NCI-H526 treated with DMSO at 0.1 percent for 48 hours (cell line): ENCODE measurements at regions not wholly inside any gene's neighbourhood (a gene's known extent, or its start where the extent isn't known, plus 50 kb on each side); places are given as distances from the start of the nearest gene placed in this dataset.
"Not testable (repeated sequence)": the region's sequence is repeated elsewhere in the genome, so short reads cannot be mapped to it uniquely, and the experiment has no call there.

Experiments used
- DNase-seq: peaks from one replicate; lab custom pipeline; 2025; lab: John Stamatoyannopoulos, UW

DNA sequence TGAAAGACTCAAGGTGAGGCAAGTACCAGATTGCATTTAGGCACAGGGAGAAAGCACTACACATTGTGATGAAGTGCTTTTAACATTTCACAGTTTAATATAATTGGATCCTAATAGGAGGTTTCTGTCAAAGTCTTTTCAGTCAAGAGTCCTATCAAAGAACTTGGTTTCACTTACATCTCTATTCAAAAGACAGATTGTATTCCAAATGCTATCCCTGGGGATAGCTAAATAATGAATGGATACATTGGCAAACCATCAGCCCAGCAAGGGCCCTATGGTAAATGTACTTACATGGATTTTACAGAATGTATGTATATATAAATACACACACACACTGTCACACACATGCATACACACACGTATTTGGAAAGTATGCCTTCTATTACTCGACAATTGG is 655.5 kb upstream of the FLRT2 start:
- DNase-seq: no peak

DNA sequence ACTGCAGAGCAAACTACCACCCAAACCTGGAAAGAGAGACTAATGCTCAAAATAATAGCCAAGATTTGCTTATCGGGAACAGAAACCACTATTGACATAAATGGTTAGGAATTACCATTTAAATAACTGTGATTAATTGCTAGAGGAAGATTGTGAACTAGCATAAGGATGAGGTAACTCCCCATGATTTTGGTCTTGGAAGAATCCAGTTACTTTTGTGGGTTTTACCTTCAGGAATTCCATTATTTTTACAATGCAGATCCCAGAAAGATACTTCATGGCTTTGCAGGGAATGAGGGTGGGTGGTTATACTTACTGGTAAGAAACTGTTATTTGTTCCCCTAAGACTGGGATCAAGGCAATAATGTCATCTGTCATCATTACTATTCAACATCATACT is 652.9 kb upstream of the FLRT2 start:
- DNase-seq: no peak

- DNase-seq: no peak
Observed at GRCh38 chr14:84882830-84883229, 647.1 kb upstream of the FLRT2 start.

DNA sequence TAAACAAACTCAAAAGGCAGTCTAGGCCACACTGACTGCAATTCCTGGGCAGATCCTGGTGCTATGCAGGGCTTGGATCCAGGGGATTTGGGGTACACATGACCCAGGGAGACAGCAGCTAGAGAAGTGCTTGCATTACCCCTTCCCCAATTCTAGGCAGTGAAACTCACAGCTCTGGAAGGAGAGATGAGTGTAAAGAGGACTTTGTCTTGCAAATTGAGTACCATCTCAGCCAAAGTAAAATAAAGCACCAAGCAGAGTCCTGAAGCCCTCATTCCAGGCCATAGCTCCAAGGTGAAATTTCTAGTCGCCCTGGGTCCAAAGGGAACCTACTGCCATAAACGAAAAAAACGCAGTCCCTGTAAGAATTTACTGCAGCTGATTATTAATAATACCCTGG is 644.9 kb upstream of the FLRT2 start:
- DNase-seq: no peak

DNA sequence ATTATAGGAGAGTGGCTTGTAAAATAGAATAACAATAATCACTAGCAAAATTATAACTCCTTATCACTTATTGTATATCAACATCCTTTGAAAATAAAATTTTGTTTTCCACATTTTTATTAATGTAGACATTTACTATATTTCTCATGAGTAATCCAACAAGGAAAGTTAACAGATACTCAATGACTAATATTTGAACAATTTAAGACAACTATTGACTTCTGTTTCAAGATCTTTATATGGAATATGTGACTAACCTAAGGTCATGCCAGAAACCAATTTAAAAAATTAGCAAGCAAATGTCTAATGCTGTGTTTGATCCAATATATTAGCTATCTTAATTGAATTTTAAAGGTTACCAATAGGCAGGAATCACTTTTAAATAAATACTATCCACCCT is 638.5 kb upstream of the FLRT2 start:
- no peak for DNase-seq

DNA sequence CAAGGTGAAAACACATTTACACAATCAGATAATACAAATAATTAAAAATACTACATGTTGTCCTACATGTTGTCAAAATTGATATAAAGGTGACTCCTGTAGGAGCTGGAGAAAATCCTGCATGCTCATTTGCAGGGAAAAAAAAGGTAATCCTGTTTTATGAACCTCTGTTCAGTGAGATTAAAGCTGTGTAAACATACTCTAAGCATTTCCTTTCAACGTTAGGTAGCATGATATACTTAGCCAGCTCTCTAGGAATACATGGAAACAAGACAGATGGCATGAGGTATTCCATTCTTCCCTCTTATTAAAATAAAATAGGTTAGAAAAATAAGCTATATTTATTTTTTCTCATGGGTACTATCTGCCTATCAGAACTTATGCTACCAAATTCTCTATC is 635.7 kb upstream of the FLRT2 start:
- DNase-seq: no peak

- DNase-seq: no peak
Observed at GRCh38 chr14:84922370-84922769, 607.6 kb upstream of the FLRT2 start.

DNA sequence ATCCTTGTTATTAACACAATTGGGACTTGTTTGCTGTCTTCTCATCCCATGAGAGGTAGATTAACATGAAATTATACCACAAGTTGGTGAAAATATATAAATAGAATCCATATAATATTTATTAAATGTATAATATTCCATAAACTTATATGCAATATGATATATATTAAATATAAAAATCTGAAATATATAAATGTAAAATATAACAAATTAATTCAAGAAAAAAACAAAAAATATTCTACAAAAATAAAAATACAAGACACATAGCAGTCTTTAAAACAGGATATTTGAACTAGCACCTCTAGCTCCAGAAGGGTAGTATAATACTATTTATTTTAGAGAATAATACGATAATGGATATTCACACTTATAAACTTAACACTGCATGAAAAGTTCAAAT is 603.3 kb upstream of the FLRT2 start:
- no peak for DNase-seq

GRCh38 chr14:84927096-84927827 is 602.7 kb upstream of the FLRT2 start:
- DNase-seq: no peak

GRCh38 chr14:84929086-84929485 is 600.9 kb upstream of the FLRT2 start:
- DNase-seq: no peak

DNA sequence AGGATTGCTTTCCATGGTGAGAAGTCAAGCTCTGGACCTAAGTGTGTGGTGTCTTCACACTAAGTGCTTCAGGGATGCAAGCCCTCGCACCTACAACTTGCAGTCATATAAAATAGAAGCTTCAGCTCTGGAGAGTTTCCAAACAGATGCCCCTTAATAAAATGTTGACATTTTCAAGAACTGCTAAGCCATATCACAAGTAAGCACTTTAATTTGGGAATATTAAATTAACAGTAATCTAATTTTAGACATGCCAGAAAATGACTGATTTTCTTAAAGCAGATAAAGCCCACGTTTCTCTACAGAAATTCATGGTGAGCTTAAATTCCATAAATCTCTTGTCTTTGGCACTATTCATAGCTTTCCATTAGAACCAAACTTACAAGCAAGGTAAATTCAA is 600.1 kb upstream of the FLRT2 start:
- DNase-seq: no peak

DNA sequence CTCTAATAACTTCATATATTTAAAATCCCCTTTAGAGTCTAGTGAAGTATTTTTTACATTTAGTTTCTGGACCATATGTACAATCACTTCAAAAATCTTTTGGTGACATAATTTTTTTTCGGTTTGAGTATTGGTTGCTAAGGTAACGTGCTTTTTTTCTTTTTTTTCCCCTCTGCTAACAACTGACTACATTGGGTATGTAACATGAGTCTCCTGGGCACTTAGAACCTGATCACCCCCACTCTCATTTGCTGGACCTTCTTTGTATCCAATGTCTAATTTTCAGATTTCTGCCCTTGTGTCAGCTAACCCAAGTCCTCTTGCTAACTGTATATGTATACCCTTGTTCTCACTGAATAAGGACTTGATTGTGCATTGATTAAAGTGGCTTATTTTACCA is 592.9 kb upstream of the FLRT2 start:
- DNase-seq: no peak

DNA sequence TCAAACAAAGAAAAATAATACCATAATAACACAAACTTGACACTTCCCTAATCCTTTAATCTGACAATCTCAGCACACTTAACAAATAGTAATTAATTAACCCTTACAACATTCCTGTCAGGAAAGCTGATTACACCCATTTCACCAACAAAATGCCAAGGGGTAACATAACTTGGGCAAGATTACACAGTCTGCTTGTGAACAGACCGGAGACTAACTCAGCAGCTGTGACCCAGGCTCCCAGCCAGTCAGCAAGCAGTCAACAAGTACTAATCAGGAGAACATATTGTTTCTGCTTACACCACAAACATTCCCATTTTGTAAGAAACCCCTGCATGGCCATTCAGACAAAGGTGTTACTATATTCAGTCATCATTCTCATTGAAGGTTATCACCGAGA is 592.5 kb upstream of the FLRT2 start:
- no peak for DNase-seq

DNA sequence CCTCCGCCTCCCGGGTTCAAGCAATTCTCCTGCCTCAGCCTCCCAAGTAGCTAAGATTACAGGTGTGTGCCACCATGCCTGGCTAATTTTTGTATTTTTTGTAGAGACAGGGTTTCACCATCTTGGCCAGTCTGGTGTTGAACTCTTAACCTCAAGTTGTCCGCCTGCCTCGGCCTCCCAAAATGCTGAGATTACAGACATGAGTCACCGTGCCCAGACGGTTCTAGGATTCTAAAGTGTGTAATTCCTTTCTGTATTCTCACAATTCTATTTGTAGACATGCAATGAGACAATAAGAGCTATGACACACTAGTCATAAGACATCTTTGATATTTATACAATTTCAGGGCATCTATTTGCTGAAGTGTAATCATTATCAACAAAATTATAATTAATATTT is 585.0 kb upstream of the FLRT2 start:
- not testable (repeated sequence) for DNase-seq

DNA sequence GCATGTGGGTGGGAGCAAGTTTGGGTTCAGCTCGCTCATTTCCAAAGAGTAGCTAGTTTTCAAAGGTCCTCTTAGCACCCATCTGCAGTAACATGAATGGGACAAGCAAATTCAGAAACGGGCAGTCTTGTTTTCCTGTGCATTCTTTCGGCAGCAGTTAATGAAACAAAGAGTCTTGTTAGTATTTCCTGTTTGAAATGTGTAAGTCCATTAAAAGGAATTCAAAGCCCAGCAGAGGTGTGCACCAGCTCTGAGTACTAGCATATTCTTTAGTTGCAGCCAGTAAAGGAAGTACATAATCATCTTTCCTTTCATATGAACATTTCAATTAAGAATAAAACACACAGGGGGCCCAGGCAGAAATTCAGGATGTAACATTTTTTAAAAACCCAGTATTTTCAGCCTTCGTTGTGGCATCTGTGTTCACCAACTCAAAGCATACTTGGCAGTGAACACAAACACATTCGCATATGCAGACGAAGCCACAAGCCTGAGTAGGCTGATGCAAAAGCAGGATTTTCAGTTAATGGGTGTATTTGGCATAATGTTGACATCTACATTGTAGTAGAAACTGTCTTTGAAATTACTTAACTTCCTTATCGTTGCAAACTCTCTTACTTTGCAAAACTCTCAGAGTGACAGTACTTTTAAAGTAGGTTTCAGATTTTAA is 570.0 kb upstream of the FLRT2 start:
- DNase-seq: no peak

DNA sequence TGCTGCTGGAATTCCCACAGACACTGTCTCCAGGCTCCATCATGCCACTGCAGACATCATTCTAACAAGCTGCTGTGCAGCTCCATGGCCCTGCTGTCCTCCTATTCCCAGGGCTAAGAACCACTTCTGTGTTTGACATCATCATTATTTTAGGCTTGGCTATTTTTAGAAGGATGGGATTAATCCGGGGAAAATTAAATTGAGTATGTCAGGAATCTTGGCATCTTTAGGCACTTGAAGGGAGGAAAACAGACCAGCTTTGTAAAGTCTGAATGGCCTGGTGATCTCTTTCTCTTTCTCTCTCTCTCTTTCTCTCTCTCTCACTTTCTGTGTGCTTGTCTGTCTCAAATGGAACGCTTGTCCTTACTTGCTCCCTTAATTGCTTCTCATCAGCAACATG is 568.3 kb upstream of the FLRT2 start:
- DNase-seq: no peak

GRCh38 chr14:84963518-84963917 is 566.4 kb upstream of the FLRT2 start:
- DNase-seq: no peak

- DNase-seq: no peak
Observed at GRCh38 chr14:84965279-84965678, 564.7 kb upstream of the FLRT2 start.

GRCh38 chr14:84969501-84969900 is 560.4 kb upstream of the FLRT2 start:
- DNase-seq: no peak

GRCh38 chr14:84975241-84975902 is 554.6 kb upstream of the FLRT2 start:
- no peak for DNase-seq

- DNase-seq: no peak
Observed at GRCh38 chr14:84976805-84977204, 553.1 kb upstream of the FLRT2 start.

DNA sequence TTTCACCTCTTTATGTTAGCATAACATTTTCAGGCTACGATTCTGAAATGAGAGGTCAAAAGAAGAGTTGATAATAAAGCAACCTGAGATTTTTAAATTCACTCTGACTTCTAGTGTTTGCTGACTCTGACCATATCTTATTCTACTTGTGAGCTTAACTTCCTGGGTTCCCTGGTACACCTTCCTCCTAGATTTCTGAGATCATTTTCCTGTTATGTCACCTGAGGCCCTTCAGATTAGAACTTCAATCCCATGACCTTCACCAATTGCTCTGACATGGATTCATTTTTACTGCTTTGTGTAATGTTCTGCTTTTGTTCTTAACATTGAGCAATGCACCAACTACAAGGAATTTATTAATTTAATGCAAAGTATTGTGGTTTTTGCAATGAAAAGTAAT is 542.9 kb upstream of the FLRT2 start:
- no peak for DNase-seq

- DNase-seq: no peak
Observed at GRCh38 chr14:84988357-84988756, 541.6 kb upstream of the FLRT2 start.
